GM21786 (cell line): ENCODE measurements at regions not wholly inside any gene's neighbourhood (a gene's known extent, or its start where the extent isn't known, plus 50 kb on each side); places are given as distances from the start of the nearest gene placed in this dataset.
"Not testable (repeated sequence)": the region's sequence is repeated elsewhere in the genome, so short reads cannot be mapped to it uniquely, and the experiment has no call there.

ENCODE experiments used
- ATAC-seq: cut with Tn5 transposase; IDR thresholded peaks from one replicate; pipeline ENCODE4 v1.9.1; 2021; ENCODE audit not compliant: unreplicated experiment

GRCh38 chr4:141455651-141456050 lies 180.7 kb upstream of the IL15 start:
- no peak for ATAC-seq

GRCh38 chr4:141457653-141458052 lies 178.7 kb upstream of the IL15 start:
- ATAC-seq, result no peak

GRCh38 chr4:141458501-141458900 lies 177.9 kb upstream of the IL15 start:
- no peak for ATAC-seq

GRCh38 chr4:141459020-141459419 lies 177.4 kb upstream of the IL15 start:
- ATAC-seq, result no peak

GRCh38 chr4:141462361-141462760 lies 174.0 kb upstream of the IL15 start:
- no peak for ATAC-seq

- ATAC-seq, result no peak
Observed at GRCh38 chr4:141463678-141464077, 172.7 kb upstream of the IL15 start.

GRCh38 chr4:141464366-141464765 lies 172.0 kb upstream of the IL15 start:
- ATAC-seq, result no peak

GRCh38 chr4:141465171-141465570 lies 171.2 kb upstream of the IL15 start:
- no peak for ATAC-seq

- ATAC-seq, result no peak
Observed at GRCh38 chr4:141467225-141467624, 169.2 kb upstream of the IL15 start.

- ATAC-seq, result no peak
Observed at GRCh38 chr4:141469392-141469791, 167.0 kb upstream of the IL15 start.

- ATAC-seq, result no peak
Observed at GRCh38 chr4:141473026-141473540, 163.3 kb upstream of the IL15 start.

- ATAC-seq, result no peak
Observed at GRCh38 chr4:141473952-141474351, 162.4 kb upstream of the IL15 start.

- ATAC-seq, result no peak
Observed at GRCh38 chr4:141480950-141481349, 155.4 kb upstream of the IL15 start.

- not testable (repeated sequence) for ATAC-seq
Observed at GRCh38 chr4:141484298-141484697, 152.1 kb upstream of the IL15 start.

- ATAC-seq, result no peak
Observed at GRCh38 chr4:141486375-141486997, 149.9 kb upstream of the IL15 start.

GRCh38 chr4:141497627-141498026 lies 138.8 kb upstream of the IL15 start:
- ATAC-seq, result peak; percentile 93

GRCh38 chr4:141499261-141499853 lies 137.0 kb upstream of the IL15 start:
- ATAC-seq, result no peak

- no peak for ATAC-seq
Observed at GRCh38 chr4:141501395-141501794, 135.0 kb upstream of the IL15 start.

- no peak for ATAC-seq
Observed at GRCh38 chr4:141501931-141502330, 134.5 kb upstream of the IL15 start.

GRCh38 chr4:141502755-141503154 lies 133.6 kb upstream of the IL15 start:
- no peak for ATAC-seq

- ATAC-seq, result no peak
Observed at GRCh38 chr4:141503260-141503659, 133.1 kb upstream of the IL15 start.

GRCh38 chr4:141511055-141511454 lies 125.3 kb upstream of the IL15 start:
- no peak for ATAC-seq

- ATAC-seq, result no peak
Observed at GRCh38 chr4:141513866-141514265, 122.5 kb upstream of the IL15 start.
